IMR-90 (cell line): ENCODE measurements at regions not wholly inside any gene's neighbourhood (a gene's known extent, or its start where the extent isn't known, plus 50 kb on each side); places are given as distances from the start of the nearest gene placed in this dataset.

Experiments
- BHLHE40 ChIP-seq: fragments of 150-350 bp; IDR thresholded peaks from 2 replicates; pipeline ENCODE4 v1.6.1; 2016; ENCODE audit warnings: mild to moderate bottlenecking, low read depth, low read length
- CEBPB ChIP-seq: IDR thresholded peaks from 2 replicates; pipeline ENCODE4 v1.6.1; 2012; ENCODE audit warnings: low read depth, low read length, improper control_type of control experiment
- MXI1 ChIP-seq: IDR thresholded peaks from 2 replicates; pipeline ENCODE4 v1.6.1; 2012; ENCODE audit warnings: low read depth, mild to moderate bottlenecking, low read length, moderate library complexity, borderline replicate concordance
- NFE2L2 ChIP-seq: fragments of 150-350 bp; IDR thresholded peaks from 2 replicates; pipeline ENCODE4 v1.6.1; 2016; ENCODE audit warnings: low read depth, mild to moderate bottlenecking, low read length
- POLR2A ChIP-seq: IDR thresholded peaks from 2 replicates; pipeline ENCODE4 v1.6.1; 2012; ENCODE audit warnings: mild to moderate bottlenecking, low read depth, low read length
- RAD21 ChIP-seq: IDR thresholded peaks from 2 replicates; pipeline ENCODE4 v1.6.1; 2012; ENCODE audit warnings: low read length, improper control_type of control experiment
- RCOR1 ChIP-seq: IDR thresholded peaks from 2 replicates; pipeline ENCODE4 v1.6.1; 2012; ENCODE audit warnings: mild to moderate bottlenecking, low read length, improper control_type of control experiment; ENCODE audit not compliant: insufficient replicate concordance
- RFX5 ChIP-seq: IDR thresholded peaks from 2 replicates; pipeline ENCODE4 v1.8.0; 2012; ENCODE audit warnings: low read depth, mild to moderate bottlenecking, low read length, moderate library complexity
- SMC3 ChIP-seq: fragments of 150-350 bp; IDR thresholded peaks from 2 replicates; pipeline ENCODE4 v1.6.1; 2016; ENCODE audit warnings: low read depth, mild to moderate bottlenecking, antibody characterized with exemption, low read length, moderate library complexity
- TF ChIP-seq, protein P1 (sequence below): conservative IDR thresholded peaks from 2 replicates; pipeline ENCODE4 v1.5.1; 2012; ENCODE audit warnings: mild to moderate bottlenecking, low read depth, low read length, improper control_type of control experiment
- TF ChIP-seq, protein P2 (sequence below): fragments of 150-350 bp; IDR thresholded peaks from 2 replicates; pipeline ENCODE4 v1.6.1; 2016; ENCODE audit warnings: low read depth, mild to moderate bottlenecking, low read length, moderate library complexity, borderline replicate concordance

DNA sequence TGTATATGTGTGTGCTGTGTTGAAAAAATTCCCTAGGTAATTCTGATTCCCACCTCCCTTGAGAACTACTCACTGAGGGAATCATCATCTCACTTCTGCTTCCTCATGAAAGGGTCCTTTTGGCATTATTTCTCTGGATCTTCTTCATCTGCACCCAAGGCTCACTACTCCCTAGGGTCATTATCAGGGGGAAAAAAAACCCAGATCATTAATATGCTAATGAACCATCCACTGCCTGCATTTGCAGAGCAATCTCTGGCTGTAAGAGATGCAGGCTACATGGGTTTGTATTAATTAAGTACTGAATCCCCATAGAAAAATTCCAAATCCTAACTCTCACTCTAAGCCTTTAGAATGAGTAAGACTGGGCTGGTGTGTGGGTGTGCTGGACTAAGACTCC is 68.0 kb upstream of the IGFBP5 start:
- TF ChIP-seq, protein P1, sequence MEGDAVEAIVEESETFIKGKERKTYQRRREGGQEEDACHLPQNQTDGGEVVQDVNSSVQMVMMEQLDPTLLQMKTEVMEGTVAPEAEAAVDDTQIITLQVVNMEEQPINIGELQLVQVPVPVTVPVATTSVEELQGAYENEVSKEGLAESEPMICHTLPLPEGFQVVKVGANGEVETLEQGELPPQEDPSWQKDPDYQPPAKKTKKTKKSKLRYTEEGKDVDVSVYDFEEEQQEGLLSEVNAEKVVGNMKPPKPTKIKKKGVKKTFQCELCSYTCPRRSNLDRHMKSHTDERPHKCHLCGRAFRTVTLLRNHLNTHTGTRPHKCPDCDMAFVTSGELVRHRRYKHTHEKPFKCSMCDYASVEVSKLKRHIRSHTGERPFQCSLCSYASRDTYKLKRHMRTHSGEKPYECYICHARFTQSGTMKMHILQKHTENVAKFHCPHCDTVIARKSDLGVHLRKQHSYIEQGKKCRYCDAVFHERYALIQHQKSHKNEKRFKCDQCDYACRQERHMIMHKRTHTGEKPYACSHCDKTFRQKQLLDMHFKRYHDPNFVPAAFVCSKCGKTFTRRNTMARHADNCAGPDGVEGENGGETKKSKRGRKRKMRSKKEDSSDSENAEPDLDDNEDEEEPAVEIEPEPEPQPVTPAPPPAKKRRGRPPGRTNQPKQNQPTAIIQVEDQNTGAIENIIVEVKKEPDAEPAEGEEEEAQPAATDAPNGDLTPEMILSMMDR = no peak
- TF ChIP-seq RCOR1 (no peak), MXI1 (no peak), SMC3 (no peak), CEBPB (no peak), RAD21 (no peak), POLR2A (no peak), RFX5 (no peak), NFE2L2 (no peak), BHLHE40 (no peak)
- TF ChIP-seq, protein P2, sequence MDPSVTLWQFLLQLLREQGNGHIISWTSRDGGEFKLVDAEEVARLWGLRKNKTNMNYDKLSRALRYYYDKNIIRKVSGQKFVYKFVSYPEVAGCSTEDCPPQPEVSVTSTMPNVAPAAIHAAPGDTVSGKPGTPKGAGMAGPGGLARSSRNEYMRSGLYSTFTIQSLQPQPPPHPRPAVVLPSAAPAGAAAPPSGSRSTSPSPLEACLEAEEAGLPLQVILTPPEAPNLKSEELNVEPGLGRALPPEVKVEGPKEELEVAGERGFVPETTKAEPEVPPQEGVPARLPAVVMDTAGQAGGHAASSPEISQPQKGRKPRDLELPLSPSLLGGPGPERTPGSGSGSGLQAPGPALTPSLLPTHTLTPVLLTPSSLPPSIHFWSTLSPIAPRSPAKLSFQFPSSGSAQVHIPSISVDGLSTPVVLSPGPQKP = no peak
